ENCODE measurements at regions not wholly inside any gene's neighbourhood (a gene's known extent, or its start where the extent isn't known, plus 50 kb on each side); places are given as distances from the start of the nearest gene placed in this dataset.

DNA sequence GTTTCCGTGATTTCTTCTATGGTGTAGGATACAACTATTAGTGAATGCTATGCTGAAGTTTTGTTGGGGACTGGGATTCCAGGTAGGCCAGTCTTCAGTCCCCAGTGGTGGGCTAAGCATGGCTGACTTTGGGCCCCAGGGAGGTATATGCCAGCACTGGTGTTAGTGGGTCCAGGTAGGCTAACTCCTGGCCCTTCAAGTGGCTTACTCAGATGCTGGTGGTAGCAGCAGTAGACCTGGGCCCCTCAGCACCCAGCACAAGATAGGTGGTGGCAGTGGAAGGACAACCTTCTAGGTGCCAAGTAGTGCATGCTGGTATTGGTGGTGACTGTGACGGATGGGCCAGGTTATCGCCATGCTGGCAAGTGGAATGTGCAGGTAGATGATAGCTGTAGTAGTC lies 955.1 kb downstream of the TMTC2 start:
- Histone ChIP-seq H3K4me1 (ENCODE audit: control insufficient read depth in 4 of 4, insufficient read depth in 4 of 4, low read length in 3 of 4) (no peaks in the 10 kb centered on the region), H3K27me3 (ENCODE audit: control insufficient read depth in 4 of 4, insufficient read depth in 4 of 4, low read length in 3 of 4) (no peaks in the 10 kb centered on the region), H3K9me3 (ENCODE audit: control insufficient read depth in 4 of 4, low read length in 3 of 4) (no peaks in the 10 kb centered on the region), H3K4me3 (ENCODE audit: low read depth in 1 of 3, low read length in 3 of 3) (no peak overlapping the region), H3K9ac (ENCODE audit: low read depth in 1 of 2, low read length in 2 of 2) (no peak overlapping the region), H3K27ac (ENCODE audit: low read depth in 1 of 2, low read length in 2 of 2) (no peak overlapping the region), H3K36me3 (ENCODE audit: control insufficient read depth in 4 of 4, insufficient read depth in 3 of 4, low read depth in 1 of 4, low read length in 3 of 4) (no peaks in the 10 kb centered on the region)
- WGBS = 92% methylated on average over 3 of the region's 3 CpGs
- DNase-seq (ENCODE audit: low spot score) = no peak
- no peak for TF ChIP-seq RAD21 (IDR thresholded peaks at IDR 0.05)
- no peak for TF ChIP-seq HNF4G (IDR thresholded peaks at IDR 0.05)
- TF ChIP-seq RXRA (IDR thresholded peaks at IDR 0.05) = no peak
- TF ChIP-seq, protein P1, sequence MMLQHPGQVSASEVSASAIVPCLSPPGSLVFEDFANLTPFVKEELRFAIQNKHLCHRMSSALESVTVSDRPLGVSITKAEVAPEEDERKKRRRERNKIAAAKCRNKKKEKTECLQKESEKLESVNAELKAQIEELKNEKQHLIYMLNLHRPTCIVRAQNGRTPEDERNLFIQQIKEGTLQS (IDR thresholded peaks at IDR 0.05) = no peak
- no peak for TF ChIP-seq HNF4A (conservative IDR thresholded peaks at IDR 0.05)
- TF ChIP-seq, protein P2, sequence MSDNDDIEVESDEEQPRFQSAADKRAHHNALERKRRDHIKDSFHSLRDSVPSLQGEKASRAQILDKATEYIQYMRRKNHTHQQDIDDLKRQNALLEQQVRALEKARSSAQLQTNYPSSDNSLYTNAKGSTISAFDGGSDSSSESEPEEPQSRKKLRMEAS (IDR thresholded peaks at IDR 0.05) = no peak

DNA sequence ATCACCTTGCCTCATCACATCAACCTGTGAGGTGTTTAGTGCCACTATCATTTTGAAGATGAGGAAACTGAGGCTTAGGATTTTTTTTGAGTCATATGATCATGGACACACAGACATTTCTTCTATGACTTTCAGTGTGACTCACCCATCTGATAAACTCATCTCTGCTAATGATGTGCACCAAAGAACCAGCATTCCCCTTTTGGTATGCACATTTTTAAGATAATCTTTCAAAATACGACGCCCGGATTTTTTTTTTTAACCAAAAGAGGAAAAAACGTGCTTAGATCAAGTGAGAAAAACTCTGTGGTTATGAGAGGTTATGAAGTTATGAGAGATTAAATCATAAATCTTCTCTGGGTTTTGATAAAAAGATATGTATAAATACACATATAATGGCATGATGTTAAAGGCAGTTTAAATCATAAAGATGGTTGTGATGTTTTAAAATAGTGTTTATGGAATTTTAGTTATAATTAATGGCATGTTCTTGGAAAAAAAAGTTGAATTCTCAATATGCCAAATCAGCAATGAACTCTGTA lies 948.1 kb downstream of the TMTC2 start:
- H3K36me3 ChIP-seq (ENCODE audit: control insufficient read depth in 4 of 4, insufficient read depth in 3 of 4, low read depth in 1 of 4, low read length in 3 of 4) = no peaks in the 10 kb centered on the region
- no peaks in the 10 kb centered on the region for H3K27me3 ChIP-seq (ENCODE audit: control insufficient read depth in 4 of 4, insufficient read depth in 4 of 4, low read length in 3 of 4)
- 68% methylated on average over 4 of the region's 4 CpGs for WGBS
- H3K9me3 ChIP-seq (ENCODE audit: control insufficient read depth in 4 of 4, low read length in 3 of 4) = no peaks in the 10 kb centered on the region
- no peak overlapping the region for H3K9ac ChIP-seq (ENCODE audit: low read depth in 1 of 2, low read length in 2 of 2)
- DNase-seq (ENCODE audit: low spot score) = no peak
- no peak for TF ChIP-seq YY1 (IDR thresholded peaks at IDR 0.05)
- TF ChIP-seq, protein P2 (IDR thresholded peaks at IDR 0.05) = no peak
- TF ChIP-seq RAD21 (IDR thresholded peaks at IDR 0.05) = no peak
- no peak for TF ChIP-seq HNF4A (conservative IDR thresholded peaks at IDR 0.05)
- TF ChIP-seq, protein P3, sequence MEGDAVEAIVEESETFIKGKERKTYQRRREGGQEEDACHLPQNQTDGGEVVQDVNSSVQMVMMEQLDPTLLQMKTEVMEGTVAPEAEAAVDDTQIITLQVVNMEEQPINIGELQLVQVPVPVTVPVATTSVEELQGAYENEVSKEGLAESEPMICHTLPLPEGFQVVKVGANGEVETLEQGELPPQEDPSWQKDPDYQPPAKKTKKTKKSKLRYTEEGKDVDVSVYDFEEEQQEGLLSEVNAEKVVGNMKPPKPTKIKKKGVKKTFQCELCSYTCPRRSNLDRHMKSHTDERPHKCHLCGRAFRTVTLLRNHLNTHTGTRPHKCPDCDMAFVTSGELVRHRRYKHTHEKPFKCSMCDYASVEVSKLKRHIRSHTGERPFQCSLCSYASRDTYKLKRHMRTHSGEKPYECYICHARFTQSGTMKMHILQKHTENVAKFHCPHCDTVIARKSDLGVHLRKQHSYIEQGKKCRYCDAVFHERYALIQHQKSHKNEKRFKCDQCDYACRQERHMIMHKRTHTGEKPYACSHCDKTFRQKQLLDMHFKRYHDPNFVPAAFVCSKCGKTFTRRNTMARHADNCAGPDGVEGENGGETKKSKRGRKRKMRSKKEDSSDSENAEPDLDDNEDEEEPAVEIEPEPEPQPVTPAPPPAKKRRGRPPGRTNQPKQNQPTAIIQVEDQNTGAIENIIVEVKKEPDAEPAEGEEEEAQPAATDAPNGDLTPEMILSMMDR (IDR thresholded peaks at IDR 0.05; ENCODE audit: low read depth, low read length, missing input control) = no peak
- no peak for TF ChIP-seq TAF1 (conservative IDR thresholded peaks at IDR 0.05)
- TF ChIP-seq, protein P1 (IDR thresholded peaks at IDR 0.05) = no peak
- TF ChIP-seq EGR1 (IDR thresholded peaks at IDR 0.05; ENCODE audit: low read depth in 2 of 2) = no peak
- no peak for TF ChIP-seq FOXA2 (IDR thresholded peaks at IDR 0.05)
- no peak for TF ChIP-seq JUND (IDR thresholded peaks at IDR 0.05)
- TF ChIP-seq, protein P4, sequence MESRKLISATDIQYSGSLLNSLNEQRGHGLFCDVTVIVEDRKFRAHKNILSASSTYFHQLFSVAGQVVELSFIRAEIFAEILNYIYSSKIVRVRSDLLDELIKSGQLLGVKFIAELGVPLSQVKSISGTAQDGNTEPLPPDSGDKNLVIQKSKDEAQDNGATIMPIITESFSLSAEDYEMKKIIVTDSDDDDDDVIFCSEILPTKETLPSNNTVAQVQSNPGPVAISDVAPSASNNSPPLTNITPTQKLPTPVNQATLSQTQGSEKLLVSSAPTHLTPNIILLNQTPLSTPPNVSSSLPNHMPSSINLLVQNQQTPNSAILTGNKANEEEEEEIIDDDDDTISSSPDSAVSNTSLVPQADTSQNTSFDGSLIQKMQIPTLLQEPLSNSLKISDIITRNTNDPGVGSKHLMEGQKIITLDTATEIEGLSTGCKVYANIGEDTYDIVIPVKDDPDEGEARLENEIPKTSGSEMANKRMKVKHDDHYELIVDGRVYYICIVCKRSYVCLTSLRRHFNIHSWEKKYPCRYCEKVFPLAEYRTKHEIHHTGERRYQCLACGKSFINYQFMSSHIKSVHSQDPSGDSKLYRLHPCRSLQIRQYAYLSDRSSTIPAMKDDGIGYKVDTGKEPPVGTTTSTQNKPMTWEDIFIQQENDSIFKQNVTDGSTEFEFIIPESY (IDR thresholded peaks at IDR 0.05) = no peak
- TF ChIP-seq SP1 (IDR thresholded peaks at IDR 0.05) = no peak
- TF ChIP-seq GABPA (IDR thresholded peaks at IDR 0.05 in 1 of 2, conservative IDR thresholded peaks at IDR 0.05 in 1 of 2) = no peak
- TF ChIP-seq NR2F2 (IDR thresholded peaks at IDR 0.05) = no peak
- no peak for TF ChIP-seq FOXA1 (IDR thresholded peaks at IDR 0.05)
- TF ChIP-seq RXRA (IDR thresholded peaks at IDR 0.05) = no peak
- TF ChIP-seq, protein P5, sequence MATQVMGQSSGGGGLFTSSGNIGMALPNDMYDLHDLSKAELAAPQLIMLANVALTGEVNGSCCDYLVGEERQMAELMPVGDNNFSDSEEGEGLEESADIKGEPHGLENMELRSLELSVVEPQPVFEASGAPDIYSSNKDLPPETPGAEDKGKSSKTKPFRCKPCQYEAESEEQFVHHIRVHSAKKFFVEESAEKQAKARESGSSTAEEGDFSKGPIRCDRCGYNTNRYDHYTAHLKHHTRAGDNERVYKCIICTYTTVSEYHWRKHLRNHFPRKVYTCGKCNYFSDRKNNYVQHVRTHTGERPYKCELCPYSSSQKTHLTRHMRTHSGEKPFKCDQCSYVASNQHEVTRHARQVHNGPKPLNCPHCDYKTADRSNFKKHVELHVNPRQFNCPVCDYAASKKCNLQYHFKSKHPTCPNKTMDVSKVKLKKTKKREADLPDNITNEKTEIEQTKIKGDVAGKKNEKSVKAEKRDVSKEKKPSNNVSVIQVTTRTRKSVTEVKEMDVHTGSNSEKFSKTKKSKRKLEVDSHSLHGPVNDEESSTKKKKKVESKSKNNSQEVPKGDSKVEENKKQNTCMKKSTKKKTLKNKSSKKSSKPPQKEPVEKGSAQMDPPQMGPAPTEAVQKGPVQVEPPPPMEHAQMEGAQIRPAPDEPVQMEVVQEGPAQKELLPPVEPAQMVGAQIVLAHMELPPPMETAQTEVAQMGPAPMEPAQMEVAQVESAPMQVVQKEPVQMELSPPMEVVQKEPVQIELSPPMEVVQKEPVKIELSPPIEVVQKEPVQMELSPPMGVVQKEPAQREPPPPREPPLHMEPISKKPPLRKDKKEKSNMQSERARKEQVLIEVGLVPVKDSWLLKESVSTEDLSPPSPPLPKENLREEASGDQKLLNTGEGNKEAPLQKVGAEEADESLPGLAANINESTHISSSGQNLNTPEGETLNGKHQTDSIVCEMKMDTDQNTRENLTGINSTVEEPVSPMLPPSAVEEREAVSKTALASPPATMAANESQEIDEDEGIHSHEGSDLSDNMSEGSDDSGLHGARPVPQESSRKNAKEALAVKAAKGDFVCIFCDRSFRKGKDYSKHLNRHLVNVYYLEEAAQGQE (IDR thresholded peaks at IDR 0.05) = no peak
- no peak for TF ChIP-seq HNF4G (IDR thresholded peaks at IDR 0.05)
- H3K4me1 ChIP-seq (ENCODE audit: control insufficient read depth in 4 of 4, insufficient read depth in 4 of 4, low read length in 3 of 4) = no peaks in the 10 kb centered on the region
- no peak overlapping the region for H3K4me3 ChIP-seq (ENCODE audit: low read depth in 1 of 3, low read length in 3 of 3)
- H3K27ac ChIP-seq (ENCODE audit: low read depth in 1 of 2, low read length in 2 of 2) = no peak overlapping the region
